ENCODE measurements at regions not wholly inside any gene's neighbourhood (a gene's known extent, or its start where the extent isn't known, plus 50 kb on each side); places are given as distances from the start of the nearest gene placed in this dataset.

- Histone ChIP-seq H3K4me3 (no peak overlapping the region), H3K36me3 (no peaks in the 10 kb centered on the region), H3K9me3 (peaks cover 3 to 13% (median 6%) of the 10 kb centered on the region in 4 donors), H3K4me1 (no peaks in the 10 kb centered on the region), H3K27me3 (no peaks in the 10 kb centered on the region), H3K27ac (no peak overlapping the region)
- TF ChIP-seq POLR2AphosphoS5 (IDR thresholded peaks at IDR 0.05) (no peak), CTCF (IDR thresholded peaks at IDR 0.05) (no peak), POLR2A (IDR thresholded peaks at IDR 0.05) (no peak), EP300 (IDR thresholded peaks at IDR 0.05) (no peak)
- DNase-seq (no peak), ATAC-seq (ENCODE audit: low FRiP score in 2 of 2) (no peak)
- 94 to 96% methylated on average over 1 of the region's 1 CpG for WGBS, 2 donors
Observed at GRCh38 chr13:82606008-82606407, 1276.3 kb downstream of the SLITRK1 start.

- peak in 1 of 2 donors; percentile 17 for DNase-seq
Observed at GRCh38 chr13:82597747-82598146, 1284.5 kb downstream of the SLITRK1 start.

GRCh38 chr13:82593239-82593638, 1289.0 kb downstream of the SLITRK1 start:
- Histone ChIP-seq H3K27me3 (no peaks in the 10 kb centered on the region), H3K36me3 (no peaks in the 10 kb centered on the region), H3K4me1 (no peaks in the 10 kb centered on the region), H3K4me3 (no peak overlapping the region), H3K27ac (no peak overlapping the region), H3K9me3 (peaks cover 0 to 4% (median 0%) of the 10 kb centered on the region in 4 donors)
- TF ChIP-seq POLR2AphosphoS5 (IDR thresholded peaks at IDR 0.05) (no peak), POLR2A (IDR thresholded peaks at IDR 0.05) (no peak), EP300 (IDR thresholded peaks at IDR 0.05) (no peak), CTCF (IDR thresholded peaks at IDR 0.05) (no peak)
- ATAC-seq (ENCODE audit: low FRiP score in 2 of 2) (no peak), DNase-seq (no peak)
- 58 to 78% methylated on average over 1 of the region's 1 CpG for WGBS, 2 donors

More at GRCh38 chr13:82597747-82598146, 1284.5 kb downstream of the SLITRK1 start:
- no peak overlapping the region for H3K4me3 ChIP-seq
- no peaks in the 10 kb centered on the region for H3K27me3 ChIP-seq
- no peak for ATAC-seq (ENCODE audit: low FRiP score in 2 of 2)
- TF ChIP-seq EP300 (IDR thresholded peaks at IDR 0.05) (no peak), POLR2A (IDR thresholded peaks at IDR 0.05) (no peak), CTCF (IDR thresholded peaks at IDR 0.05) (no peak), POLR2AphosphoS5 (IDR thresholded peaks at IDR 0.05) (no peak)
- peaks cover 0 to under 1% (median 0%) of the 10 kb centered on the region in 4 donors for H3K9me3 ChIP-seq
- 52 to 68% methylated on average over 6 of the region's 6 CpGs for WGBS, 2 donors
- H3K4me1 ChIP-seq: no peaks in the 10 kb centered on the region
- H3K36me3 ChIP-seq: no peaks in the 10 kb centered on the region
- no peak overlapping the region for H3K27ac ChIP-seq

GRCh38 chr13:82571653-82572052, 1310.6 kb downstream of the SLITRK1 start:
- DNase-seq (no peak), ATAC-seq (ENCODE audit: low FRiP score in 2 of 2) (no peak)
- Histone ChIP-seq H3K27ac (no peak overlapping the region), H3K4me3 (no peak overlapping the region), H3K4me1 (no peaks in the 10 kb centered on the region), H3K36me3 (no peaks in the 10 kb centered on the region), H3K9me3 (peaks cover 0 to 5% (median 0%) of the 10 kb centered on the region in 4 donors), H3K27me3 (no peaks in the 10 kb centered on the region)
- no peak for TF ChIP-seq POLR2A (IDR thresholded peaks at IDR 0.05)
- no peak for TF ChIP-seq CTCF (IDR thresholded peaks at IDR 0.05)
- TF ChIP-seq EP300 (IDR thresholded peaks at IDR 0.05): no peak
- TF ChIP-seq POLR2AphosphoS5 (IDR thresholded peaks at IDR 0.05): no peak
- 70 to 88% methylated on average over 3 of the region's 3 CpGs for WGBS, 2 donors

- TF ChIP-seq POLR2A (IDR thresholded peaks at IDR 0.05) (no peak), POLR2AphosphoS5 (IDR thresholded peaks at IDR 0.05) (no peak)
- ATAC-seq (ENCODE audit: low FRiP score in 2 of 2) (no peak), DNase-seq (no peak)
- no peak overlapping the region for H3K27ac ChIP-seq
- no peaks in the 10 kb centered on the region for H3K36me3 ChIP-seq
- no peaks in the 10 kb centered on the region for H3K4me1 ChIP-seq
- H3K4me3 ChIP-seq: no peak overlapping the region
- no peaks in the 10 kb centered on the region for H3K27me3 ChIP-seq
- no peaks in the 10 kb centered on the region for H3K9me3 ChIP-seq
- 76 to 81% methylated on average over 1 of the region's 1 CpG for WGBS, 2 donors
Observed at GRCh38 chr13:82569581-82569980, 1312.7 kb downstream of the SLITRK1 start.

Data from upper lobe of left lung (tissue), 6 donors.